Hematopoietic multipotent progenitor cell treated with erythropoietin and hydrocortisone succinate and interleukin-3 and kit ligand, for 15 days (in vitro differentiated cells): ENCODE measurements at regions not wholly inside any gene's neighbourhood (a gene's known extent, or its start where the extent isn't known, plus 50 kb on each side); places are given as distances from the start of the nearest gene placed in this dataset.

Experiments
- DNase-seq: peaks from one replicate; pipeline ENCODE4 v3.0.0-alpha.2; 2015; ENCODE audit warnings: low spot score

DNA sequence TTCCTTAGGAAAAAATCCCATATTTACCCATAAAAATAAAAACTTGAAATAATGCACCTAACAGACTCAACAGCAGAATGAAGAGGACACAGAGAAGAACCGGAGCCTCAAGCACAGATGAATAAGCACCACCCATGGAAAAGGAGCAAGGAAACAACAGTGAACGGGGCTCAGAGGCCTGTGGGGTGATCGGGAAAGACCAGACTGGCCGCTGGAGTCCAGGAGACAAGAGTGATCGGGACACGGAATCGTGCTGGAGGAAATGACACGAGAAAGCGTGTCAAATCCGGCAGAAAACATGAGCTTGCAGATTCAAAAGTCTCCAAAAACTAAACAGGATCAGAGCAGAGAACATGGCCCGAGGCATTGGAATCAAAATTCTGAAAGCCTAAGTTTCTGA is 448.0 kb upstream of the SALL3 start:
- DNase-seq, result no peak

DNA sequence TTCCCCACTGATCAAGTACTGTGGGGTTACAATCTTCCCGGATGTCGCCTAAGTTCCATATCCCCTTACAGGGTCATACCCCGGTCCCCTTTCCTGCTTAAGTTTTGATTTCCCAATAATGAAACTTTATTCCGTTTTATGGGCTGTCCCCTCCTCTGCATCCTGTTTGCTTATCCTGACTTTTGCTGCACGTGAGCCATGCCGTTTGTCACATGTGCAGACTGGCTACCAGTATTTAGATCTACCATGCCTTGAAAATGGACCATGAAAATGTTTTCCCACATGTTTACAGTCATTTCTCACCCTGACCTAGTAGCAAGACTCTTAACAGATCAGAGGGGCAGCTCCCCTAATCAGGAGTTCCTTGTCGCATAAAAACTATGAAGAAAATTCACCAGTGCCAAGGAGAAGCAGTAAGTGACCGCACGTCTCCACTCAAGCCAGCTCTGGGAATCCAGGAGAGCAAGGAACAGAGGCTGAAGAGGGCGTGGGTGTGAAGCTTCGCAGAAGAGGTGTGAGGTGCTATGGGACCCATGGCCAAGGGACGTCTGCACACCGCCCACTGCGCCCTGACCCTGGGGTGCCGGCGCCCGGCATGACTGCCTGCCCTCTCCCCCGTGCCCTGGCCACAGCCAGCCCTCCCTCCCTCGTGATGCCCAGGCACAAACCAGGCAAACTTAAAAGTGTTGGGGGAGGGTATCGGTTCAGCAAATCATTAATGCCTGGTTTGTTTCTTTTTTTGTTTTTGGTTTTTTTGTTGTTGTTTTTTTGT is 440.8 kb upstream of the SALL3 start:
- no peak for DNase-seq

DNA sequence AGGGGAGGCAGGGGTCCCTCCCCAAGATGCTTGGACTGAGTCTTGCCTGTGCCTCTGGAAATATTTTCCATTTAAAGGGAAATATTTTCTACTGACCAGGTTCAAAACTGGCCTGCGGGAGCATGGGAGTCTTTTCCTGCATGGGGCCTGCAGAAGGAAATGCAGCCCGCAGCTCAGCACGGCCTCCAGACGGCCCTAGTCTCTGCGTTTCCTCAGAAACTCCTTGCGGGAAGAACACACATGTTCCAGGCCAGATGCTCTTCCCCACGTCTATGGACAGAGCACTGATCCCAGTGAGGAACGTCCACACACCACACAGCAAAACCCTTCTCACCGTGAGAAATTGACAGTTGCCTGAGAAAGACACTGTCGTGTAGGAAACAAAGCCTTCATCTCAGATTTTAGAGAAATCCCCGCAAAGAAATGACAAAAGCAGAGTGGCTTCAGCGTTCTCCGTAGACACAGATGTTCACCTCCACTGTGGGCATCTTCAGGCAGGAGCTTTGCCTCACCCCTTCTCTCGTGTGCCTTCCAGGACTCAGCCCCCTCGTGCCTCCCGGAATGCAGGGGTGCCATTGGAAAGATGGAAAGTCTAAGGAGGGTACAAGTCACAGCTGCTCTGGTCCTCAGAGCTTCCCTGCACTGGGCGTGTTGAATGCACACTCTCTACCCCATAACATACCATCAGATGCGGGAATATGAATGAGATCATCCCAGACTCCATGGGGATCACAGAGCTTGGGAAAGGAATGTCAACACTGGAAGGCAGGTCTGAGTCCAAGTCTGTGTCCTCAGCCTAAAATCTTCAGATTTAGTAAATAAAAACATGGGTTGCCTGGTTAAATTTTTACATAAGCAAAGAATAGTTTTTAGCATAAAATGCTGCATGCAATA is 438.7 kb upstream of the SALL3 start:
- no peak for DNase-seq

DNA sequence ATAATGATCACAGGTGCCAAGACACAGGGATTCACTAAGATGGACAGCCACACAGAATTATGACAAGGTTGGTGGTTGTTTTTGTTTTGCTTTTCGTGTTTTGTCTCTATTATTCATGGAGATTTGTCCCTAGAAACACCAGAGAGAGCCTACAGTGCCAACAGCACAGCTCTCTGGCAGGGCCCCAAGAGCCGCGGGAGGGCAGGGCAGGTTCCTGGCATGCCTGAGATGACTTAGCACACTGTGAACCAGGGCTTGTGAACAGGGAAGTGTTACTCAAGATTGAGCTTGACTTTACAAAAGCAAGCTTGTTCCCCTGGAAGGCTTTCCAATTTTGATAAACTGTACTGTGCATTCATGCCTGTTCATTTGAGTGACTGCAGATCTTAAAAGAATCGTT is 437.4 kb upstream of the SALL3 start:
- DNase-seq, result no peak

DNA sequence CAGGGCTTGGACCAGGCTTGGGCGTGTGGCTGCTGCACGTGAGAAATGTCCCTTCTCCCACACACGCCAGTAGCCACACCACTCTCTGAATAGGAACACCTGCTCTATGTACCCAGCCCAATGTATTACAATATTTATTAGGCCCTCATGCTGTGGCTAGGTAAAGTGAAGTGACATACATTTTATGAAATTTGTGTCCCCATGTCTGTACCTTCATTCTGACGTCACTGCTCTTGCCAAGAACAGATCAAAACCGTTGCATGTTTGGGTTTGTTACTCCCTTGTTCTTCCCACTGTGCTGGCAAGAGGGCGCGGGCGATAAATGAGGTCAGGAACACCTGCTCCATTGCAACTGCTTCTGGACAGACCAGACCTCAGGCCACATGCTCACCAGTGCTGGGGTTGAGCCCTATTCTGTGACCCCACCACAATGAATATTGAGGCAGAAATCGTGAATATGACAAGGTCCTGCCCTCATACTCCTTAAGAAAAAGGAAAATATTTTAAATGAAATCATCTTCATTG is 436.4 kb upstream of the SALL3 start:
- no peak for DNase-seq

DNA sequence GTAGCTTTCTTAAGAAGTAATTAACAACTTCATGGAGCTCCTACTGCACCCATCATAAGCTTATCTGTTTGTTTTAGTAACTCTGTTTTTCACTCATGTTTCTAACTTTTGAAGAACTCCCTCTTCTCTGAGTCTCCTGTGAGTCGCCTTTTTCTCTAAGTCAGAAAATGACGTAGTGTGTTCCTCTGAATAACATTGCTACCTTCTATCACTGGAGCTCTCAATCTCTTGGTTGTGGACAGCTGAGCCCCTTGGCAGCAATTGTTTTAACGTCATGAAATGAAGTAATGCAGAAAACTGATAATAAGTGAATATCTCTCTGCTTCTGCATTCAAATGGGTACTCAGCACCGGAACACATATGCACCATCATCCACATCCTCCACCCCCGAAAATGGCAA is 433.3 kb upstream of the SALL3 start:
- DNase-seq, result no peak

DNA sequence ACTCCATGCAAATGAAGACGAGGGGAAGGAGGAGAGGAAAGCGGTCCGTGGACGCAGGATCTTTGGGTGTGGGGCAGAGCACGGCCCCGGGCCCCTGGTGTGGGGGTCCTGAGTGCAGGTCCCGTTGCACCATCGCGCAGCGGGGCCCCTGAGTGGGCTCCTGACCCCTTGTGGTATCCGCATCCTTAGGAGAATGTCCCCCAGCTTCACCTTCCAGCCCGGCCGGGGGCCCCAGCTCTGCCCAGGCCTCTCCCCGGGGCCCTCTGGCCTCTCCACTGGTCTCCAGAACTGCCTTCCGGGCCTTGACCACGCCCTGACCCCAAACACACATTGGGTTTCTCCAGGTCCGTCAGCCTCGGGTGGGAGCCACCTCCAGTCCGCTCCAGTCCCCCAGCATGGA is 431.8 kb upstream of the SALL3 start:
- DNase-seq, result no peak

DNA sequence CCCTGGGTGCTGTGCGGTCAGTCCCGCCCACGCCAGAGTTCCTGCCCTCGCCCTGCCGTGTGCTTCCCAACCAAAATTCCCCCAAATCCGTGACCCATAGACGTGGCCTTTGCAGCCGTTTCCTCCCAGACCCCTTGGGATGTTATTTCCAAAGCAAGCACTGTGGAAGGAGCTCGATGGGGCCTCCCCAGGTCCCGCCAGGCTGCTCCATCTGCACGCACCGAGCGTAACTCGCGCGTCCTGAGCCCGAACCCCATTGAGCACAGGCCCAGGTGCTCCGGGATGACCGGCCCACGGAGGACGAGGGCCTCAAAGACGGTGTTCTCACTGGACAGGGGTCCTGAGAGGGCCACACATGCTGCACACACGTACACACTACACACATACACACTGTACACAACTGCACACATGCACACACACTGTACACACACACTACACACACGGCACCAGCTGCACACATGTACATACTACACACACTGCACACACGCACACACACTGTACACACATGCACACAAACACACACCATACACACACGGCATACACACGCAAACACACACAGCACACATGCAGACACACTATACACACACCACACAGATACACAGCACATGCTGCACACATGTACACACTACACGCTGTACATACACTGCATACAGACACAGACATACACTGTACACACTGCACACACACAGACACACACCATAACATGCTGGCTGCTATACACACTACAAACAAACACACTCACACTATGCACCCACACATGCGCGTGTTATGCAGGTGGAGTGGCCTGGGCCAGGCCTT is 431.2 kb upstream of the SALL3 start:
- no peak for DNase-seq

DNA sequence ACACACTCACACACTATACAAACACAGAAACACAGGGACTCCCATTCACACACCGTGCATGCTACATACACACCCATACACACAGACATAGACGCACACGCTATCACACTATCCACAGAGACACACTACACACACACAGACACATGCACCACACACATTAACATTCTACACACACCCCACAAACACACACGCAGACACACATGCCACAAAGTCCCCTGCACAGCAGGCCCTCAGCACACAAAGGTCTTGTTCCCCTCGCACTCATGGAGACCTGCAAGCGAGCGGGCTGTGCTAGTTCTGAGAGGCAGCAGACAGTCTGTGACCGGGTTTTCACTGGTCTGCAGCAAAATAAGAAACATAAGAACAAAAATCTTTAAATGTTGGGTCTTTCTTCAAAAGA is 429.6 kb upstream of the SALL3 start:
- DNase-seq, result no peak

DNA sequence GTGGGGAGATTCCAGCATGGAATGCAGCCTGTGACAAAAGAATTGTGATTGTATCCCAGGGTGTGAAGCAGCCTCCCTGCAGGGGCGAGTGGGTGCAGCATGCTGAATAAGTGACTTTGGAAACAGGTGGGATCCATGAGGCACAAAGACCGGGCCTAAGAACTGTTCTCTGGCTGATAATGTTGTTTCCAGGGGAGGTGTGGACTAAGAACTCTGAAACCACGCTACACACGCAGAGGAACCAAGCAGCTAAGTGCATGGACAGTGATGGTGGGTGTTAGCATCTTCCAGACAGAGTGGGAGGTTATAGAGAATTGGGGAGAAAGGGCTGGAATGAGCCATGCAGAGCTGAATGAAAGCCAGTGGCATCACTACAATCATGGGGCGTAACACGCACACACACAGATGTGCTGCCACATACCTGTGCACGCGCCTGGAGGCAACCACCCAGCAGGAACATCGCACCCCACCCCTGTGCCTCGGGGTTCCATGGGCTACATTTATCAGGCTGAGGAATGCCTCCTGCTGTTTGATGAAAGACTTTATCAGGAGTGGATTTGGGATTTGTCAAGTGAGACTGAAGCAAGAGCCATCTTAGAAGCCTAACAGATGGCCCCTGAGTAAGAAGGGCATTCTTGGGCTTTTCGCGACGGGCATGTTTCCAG is 424.5 kb upstream of the SALL3 start:
- DNase-seq, result no peak

DNA sequence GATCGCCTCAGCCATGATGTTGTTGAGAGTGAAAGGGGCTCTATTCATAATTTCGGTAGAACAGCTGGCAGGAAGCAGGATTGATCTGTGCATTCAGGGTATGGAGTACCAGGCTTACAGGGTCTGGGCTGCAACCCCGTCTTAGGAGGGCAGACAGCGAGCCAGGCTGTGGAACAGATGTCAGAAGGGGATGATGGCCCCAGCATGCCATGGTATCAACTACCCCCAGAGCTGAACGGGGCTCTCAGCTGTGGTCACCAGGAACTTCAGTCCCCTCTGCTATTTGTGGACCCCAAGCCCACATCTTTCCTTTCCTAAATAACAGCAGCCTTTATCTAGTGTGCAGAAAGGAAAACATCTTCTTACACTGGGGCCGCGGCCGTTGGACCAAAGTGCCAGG is 422.2 kb upstream of the SALL3 start:
- no peak for DNase-seq

DNA sequence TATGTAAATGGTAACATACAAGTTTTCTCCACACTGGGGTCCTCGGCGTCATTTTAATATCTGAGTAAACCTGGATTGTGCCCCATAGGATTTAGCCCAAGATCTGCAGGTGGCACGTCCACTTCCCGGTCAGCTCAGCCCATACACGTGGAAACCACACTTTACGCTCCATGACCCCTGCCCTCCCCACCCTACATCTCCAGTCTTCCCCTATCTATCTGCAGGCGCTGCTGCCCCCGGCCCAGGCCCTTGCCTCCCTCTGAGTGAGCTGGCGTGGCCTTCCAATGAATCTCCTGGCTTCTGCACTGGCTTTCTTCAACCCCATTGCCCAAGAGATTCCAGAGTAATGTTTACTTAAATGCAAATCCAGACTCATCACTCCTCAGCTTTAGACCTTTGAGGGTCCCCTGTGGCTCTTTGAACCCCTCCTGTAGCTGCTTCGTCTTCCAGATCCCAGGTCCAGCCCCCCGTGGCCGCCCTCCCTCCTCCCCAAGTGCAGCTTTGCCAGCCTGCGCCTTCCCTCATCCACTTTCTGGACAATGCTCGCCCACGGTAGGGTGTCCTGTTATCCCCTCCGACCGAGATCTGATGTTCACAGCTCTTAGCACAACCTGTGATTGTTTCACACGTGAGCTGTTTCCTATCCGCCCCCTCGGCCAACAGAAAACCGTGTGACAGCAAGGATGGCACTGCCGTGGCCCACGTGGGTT is 421.4 kb upstream of the SALL3 start:
- no peak for DNase-seq

DNA sequence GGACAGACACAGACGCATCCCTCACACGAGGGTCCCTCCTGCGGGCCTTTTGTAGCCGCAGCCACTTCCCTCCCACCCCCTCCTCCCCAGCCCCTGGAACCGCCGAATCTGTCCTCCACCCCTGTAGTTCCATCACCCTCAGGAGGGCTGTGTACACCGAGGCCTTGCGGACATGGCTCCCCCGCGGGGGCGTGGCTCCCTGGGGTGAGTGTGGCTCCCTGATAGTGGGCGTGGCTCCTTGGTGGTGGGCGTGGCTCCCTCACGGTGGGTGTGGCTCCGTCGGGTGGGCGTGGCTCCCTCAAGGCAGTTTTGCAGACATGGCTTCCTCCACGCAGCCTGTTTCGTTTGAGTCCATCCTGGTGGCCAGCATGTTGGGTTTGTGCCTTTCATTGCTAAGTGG is 420.7 kb upstream of the SALL3 start:
- DNase-seq, result no peak

DNA sequence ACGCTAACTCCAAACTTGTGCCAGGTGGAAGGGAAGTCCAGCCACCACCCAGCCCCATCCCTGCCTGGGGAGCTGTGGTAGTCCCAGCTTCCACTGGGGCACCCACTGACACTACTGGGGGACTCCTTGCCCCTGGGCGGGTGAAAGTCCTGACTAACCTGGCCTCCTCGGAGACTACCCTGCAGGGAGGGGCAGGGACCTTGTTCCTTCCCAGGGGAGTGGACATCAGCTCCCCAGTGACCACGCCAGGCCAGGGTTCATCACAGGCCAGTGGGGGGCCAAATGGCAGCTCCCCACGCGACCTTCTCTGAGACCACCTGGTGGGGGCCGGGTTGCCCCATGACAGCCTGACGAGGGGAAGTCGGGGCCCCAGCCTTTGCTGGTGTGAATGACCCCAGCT is 420.0 kb upstream of the SALL3 start:
- DNase-seq, result no peak

DNA sequence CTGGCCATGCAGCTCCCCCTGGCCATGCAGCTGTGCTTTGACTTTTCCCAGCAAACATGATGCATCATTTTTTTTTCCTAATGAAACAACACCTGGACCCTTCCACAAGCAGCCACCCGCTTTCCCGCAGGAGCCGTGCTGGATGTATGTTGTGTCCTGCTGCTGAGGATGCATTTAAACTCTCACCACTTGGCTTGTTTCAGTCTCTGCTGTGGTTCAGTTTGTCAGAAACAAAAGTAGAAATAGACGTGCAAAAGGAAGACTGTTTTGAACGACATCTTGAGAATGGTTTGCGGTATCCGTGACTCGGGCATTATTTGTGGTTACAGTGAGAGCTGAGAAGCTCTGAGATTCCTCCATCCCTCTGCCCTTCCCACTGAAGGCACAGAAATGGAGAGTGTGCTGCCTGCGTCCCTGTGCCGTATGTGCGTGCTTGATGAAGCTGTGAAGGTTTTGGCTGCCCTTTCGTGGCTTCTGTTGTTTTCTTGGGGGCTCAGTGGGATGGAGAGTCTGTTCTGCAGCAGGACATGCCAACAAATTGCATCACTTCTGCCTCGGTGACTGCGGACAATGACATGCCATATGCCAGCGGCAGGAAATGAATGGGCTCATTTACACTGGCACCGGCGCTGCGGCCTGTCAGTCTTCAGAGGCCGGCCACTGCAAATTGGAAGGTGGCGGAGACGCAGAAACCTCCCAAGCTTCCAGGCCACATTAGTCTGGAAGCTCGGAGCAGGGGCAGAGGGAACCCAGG is 417.7 kb upstream of the SALL3 start:
- no peak for DNase-seq

DNA sequence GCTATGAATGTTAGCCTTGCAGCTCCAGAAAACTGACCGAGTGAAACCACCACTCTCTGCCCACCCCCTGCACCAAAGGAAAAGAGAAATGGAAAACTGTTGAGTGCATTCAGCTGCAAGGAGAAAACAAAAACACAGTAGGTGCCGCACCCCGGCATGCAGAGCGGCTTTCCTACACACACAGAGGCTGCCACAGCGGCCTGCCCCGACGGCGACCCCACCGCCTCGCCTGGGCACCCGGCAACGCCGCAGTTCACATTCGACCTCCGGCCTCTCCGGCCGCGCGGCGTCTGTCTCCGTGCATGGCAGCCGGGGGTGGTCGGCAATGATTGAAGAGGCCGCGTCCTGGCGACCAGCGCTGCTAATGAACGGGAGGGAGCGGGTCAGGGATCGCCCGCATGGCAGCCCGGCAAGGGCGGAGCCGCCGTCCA is 417.1 kb upstream of the SALL3 start:
- no peak for DNase-seq

DNA sequence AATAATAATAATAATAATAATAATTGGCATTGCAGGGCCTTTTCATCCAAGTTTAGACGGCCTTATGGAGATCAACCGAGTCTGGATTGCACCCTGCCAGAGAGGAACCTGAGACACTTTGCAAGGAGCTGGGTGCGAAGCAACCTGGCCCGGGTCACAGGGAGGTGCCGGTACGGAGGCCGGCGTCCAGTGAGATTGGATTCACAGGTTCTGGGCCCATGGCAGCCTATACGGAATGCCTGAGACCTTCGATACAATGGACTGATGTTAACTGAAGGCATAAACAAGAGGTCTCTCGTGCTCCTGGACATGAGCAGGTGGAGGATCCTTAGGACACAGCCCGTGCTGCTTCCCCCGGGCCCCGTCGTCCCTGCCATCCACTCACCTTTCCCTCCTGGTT is 416.5 kb upstream of the SALL3 start:
- no peak for DNase-seq

DNA sequence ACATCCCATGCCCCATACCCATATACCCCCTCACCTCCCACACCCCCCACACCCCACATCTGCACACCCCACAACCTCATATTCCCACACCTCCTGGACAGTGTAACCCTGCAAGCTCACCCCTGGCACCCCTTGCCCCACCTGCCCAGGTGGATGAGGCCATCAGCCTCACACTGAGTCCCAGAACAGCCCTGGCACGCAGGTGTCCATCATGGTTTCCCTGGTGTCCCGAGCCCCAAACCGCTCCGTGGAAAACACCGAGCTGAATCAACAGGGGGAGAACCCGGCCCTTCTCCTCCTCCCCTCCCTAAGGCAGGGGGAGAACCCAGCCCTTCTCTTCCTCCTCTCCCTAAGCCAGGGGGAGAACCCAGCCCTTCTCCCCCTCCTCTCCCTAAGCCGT is 415.6 kb upstream of the SALL3 start:
- no peak for DNase-seq

DNA sequence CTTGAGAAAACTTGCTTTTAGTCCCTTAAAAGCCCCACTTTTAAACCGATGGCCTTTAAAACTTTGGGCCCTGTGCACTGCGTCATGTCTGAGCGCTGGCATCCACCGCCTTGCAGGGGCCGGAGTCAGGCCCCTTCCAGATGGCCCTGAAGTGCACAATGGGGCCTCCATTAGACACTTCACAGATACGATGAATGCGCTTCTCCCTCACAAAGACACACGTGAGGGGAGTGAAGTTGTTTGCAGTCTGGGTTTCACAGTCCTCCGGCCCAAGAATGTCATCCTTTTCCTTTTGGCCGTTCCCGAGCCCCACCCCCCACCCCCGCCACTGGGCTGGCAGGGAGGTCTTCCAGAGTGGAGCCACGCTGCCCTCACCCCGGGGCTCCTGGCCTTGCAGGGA is 415.1 kb upstream of the SALL3 start:
- DNase-seq, result no peak

DNA sequence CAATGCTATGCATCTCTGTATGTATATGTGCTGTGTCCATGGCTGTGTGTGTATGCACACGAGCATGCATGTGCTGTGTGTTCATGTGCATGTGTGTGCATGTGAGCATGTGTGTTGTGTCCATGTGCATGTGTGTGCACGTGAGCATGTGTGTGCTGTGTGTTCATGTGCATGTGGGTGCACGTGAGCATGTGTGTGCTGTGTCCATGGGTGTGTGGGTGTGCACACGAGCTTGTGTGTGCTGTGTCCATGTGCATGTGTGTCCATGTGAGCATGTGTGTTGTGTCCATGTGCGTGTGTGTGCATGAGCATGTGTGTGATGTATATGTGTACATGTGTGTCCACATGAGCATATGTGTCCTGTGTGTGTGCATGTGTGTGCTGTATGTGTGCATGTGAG is 414.4 kb upstream of the SALL3 start:
- DNase-seq, result no peak

DNA sequence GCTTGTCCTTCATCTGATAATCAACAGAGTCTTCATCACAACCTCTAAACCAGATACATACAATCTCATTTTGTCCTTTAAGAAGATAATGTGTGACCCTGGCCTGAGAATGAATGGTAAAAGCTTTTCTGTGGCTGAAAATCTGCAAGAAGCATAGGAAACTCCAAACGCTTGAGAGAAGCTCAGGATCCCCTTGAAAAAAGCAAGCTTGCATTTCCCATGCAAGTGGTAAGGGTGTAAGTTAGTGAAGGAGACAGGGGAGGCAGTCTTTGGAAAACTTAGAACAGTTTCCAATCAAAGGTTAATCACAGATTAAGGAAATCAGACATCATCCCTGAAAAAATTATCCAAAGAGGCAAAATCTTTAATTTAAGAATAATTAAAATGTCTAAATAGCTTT is 413.6 kb upstream of the SALL3 start:
- DNase-seq, result no peak
